HepG2 (cell line): ENCODE measurements at regions not wholly inside any gene's neighbourhood (a gene's known extent, or its start where the extent isn't known, plus 50 kb on each side); places are given as distances from the start of the nearest gene placed in this dataset.

ENCODE experiments used
- ATAC-seq: fragments of 200-7000 bp; cut with Tn5 transposase; 3 replicates; pipeline ENCODE4 v1.9.1; 2020; ENCODE audit warnings: mild to moderate bottlenecking, moderate library complexity
- BruUV-seq: library from RNA; stranded (reverse); fragments of 400-500 nt; replicated peaks from 2 replicates; lab custom pipeline; 2021; lab: Mats Ljungman, UMichigan
- CTCF ChIA-PET: fragments of 300-600 bp; formaldehyde crosslinking; extraction: SDS; loops from one replicate; lab custom pipeline; 2021; ENCODE audit warnings: low total read pairs, inconsistent platforms, low intra/inter-chr PET ratio; lab: Yijun Ruan, JAX
- POLR2A ChIA-PET: fragments of 350-600 bp; sonication (Branson Sonifier 250); formaldehyde crosslinking; loops from one replicate; lab custom pipeline; 2020; ENCODE audit warnings: antibody characterized with exemption, inconsistent platforms; lab: Yijun Ruan, JAX
- DNase-seq: peaks from one replicate; pipeline ENCODE4 v3.0.0-alpha.2; 2015; ENCODE audit warnings: low spot score
- FAIRE-seq: peaks from 3 replicates; lab custom pipeline; 2011; peaks lifted over from hg19 to GRCh38; lab: Jason Lieb, UNC
- H2AFZ ChIP-seq: one replicate; pipeline ENCODE4 v1.6.1; 2011; ENCODE audit warnings: low read length, inconsistent platforms
- H3K27ac ChIP-seq: fragments of 300-600 bp; 3 replicates; pipeline ENCODE4 v1.8.0; 2011; ENCODE audit warnings: mixed run types, mild to moderate bottlenecking, mixed read lengths, low read length, inconsistent platforms; ENCODE audit not compliant: insufficient read depth; ENCODE audit errors: extremely low read length
- H3K27me3 ChIP-seq, 2 experiments: fragments of 200-600 bp in 1 of 2; 2 replicates in 1 of 2; 3 replicates in 1 of 2; pipeline versions ENCODE4 v1.6.0 to v1.8.0; 2011; ENCODE audit warnings: low read length in 2 of 2, mild to moderate bottlenecking in 2 of 2, moderate library complexity in 2 of 2, inconsistent platforms in 1 of 2; ENCODE audit not compliant: insufficient read depth in 2 of 2, control insufficient read depth in 1 of 2
- H3K36me3 ChIP-seq, 2 experiments: fragments of 200-600 bp in 1 of 2; replicated peaks in 1 of 2; 2 replicates in 1 of 2; 3 replicates in 1 of 2; pipeline versions ENCODE4 v1.5.1 to v1.8.0; 2011; ENCODE audit warnings: low read length in 2 of 2, inconsistent platforms in 1 of 2; ENCODE audit not compliant: insufficient read depth in 2 of 2, control insufficient read depth in 1 of 2
- H3K4me1 ChIP-seq: 2 replicates; pipeline ENCODE4 v1.5.1; 2012; ENCODE audit warnings: low read length, inconsistent platforms; ENCODE audit not compliant: insufficient read depth
- H3K4me2 ChIP-seq: 2 replicates; pipeline ENCODE4 v1.6.0; 2011; ENCODE audit warnings: low read depth, low read length, inconsistent platforms
- H3K4me3 ChIP-seq, 3 experiments: fragments of 200-600 bp in 1 of 3; sonication (generic), shearing (Covaris generic) in 1 of 3; replicated peaks in 1 of 3; 2 replicates each; pipeline ENCODE4 v1.5.1; 2011 to 2016; ENCODE audit warnings: low read length in 3 of 3, inconsistent platforms in 2 of 3, low read depth in 2 of 3, mild to moderate bottlenecking in 2 of 3, control low read depth in 1 of 3, mixed read lengths in 1 of 3; ENCODE audit not compliant: insufficient read depth in 1 of 3
- H3K79me2 ChIP-seq: one replicate; pipeline ENCODE4 v1.6.1; 2011; ENCODE audit warnings: low read length, inconsistent platforms; ENCODE audit not compliant: insufficient read depth
- H3K9ac ChIP-seq: 2 replicates; pipeline ENCODE4 v1.6.0; 2011; ENCODE audit warnings: mild to moderate bottlenecking, low read depth, low read length, inconsistent platforms; ENCODE audit not compliant: insufficient read depth
- H3K9me3 ChIP-seq: 2 replicates; pipeline ENCODE4 v1.5.1; 2012; ENCODE audit warnings: mild to moderate bottlenecking, low read length
- H4K20me1 ChIP-seq: 2 replicates; pipeline ENCODE4 v1.6.0; 2011; ENCODE audit warnings: inconsistent platforms, mild to moderate bottlenecking, low read length, moderate library complexity; ENCODE audit not compliant: insufficient read depth
- ATAD3A ChIP-seq: sonication (generic); formaldehyde crosslinking; IDR thresholded peaks from 2 replicates; pipeline ENCODE4 v1.4.0; 2020; ENCODE audit warnings: missing genetic modification reagents
- CBFB ChIP-seq: sonication (generic); formaldehyde crosslinking; IDR thresholded peaks from 2 replicates; pipeline ENCODE4 v1.4.0; 2020; ENCODE audit warnings: missing genetic modification reagents
- EZH2 ChIP-seq: conservative IDR thresholded peaks from 2 replicates; pipeline ENCODE4 v1.6.1; 2012; ENCODE audit warnings: mild to moderate bottlenecking, low read depth, low read length, moderate library complexity
- FOSL1 ChIP-seq: sonication (generic); formaldehyde crosslinking; IDR thresholded peaks from 2 replicates; pipeline ENCODE4 v1.9.0; 2021; ENCODE audit warnings: missing genetic modification reagents, borderline replicate concordance
- FOXA1 ChIP-seq, 2 experiments: fragments of 450-650 bp in 1 of 2; sonication (generic) in 1 of 2; formaldehyde crosslinking in 1 of 2; IDR thresholded peaks; 2 replicates each; pipeline versions ENCODE4 v1.4.0 to v1.6.1; 2016 to 2020; ENCODE audit warnings: missing genetic modification reagents in 1 of 2
- FOXK1 ChIP-seq: sonication (generic); formaldehyde crosslinking; IDR thresholded peaks from 2 replicates; pipeline ENCODE4 v1.4.0; 2020; ENCODE audit warnings: low read depth, missing genetic modification reagents, borderline replicate concordance
- GABPB1 ChIP-seq: IDR thresholded peaks from 2 replicates; pipeline ENCODE4 v1.6.1; 2016; ENCODE audit warnings: mild to moderate bottlenecking, missing genetic modification reagents, moderate library complexity, missing compliant biosample characterization
- HHEX ChIP-seq: IDR thresholded peaks from 2 replicates; pipeline ENCODE4 v1.6.1; 2016; ENCODE audit warnings: control low read depth
- HOXA5 ChIP-seq: sonication (generic); formaldehyde crosslinking; IDR thresholded peaks from 2 replicates; pipeline ENCODE4 v1.4.0; 2020; ENCODE audit warnings: missing genetic modification reagents
- MAFF ChIP-seq: IDR thresholded peaks from 2 replicates; pipeline ENCODE4 v1.6.1; 2011; ENCODE audit warnings: low read depth, low read length, improper control_type of control experiment
- NCOA2 ChIP-seq: sonication (generic); formaldehyde crosslinking; IDR thresholded peaks from 2 replicates; pipeline ENCODE4 v1.8.0; 2022; ENCODE audit warnings: inconsistent platforms
- NFE2L1 ChIP-seq: sonication (generic); formaldehyde crosslinking; IDR thresholded peaks from 2 replicates; pipeline ENCODE4 v1.4.0; 2020; ENCODE audit warnings: missing genetic modification reagents, mild to moderate bottlenecking, borderline replicate concordance
- NFKB2 ChIP-seq: sonication (generic); formaldehyde crosslinking; IDR thresholded peaks from 2 replicates; pipeline ENCODE4 v1.4.0; 2020; ENCODE audit warnings: missing genetic modification reagents, borderline replicate concordance
- RXRB ChIP-seq: IDR thresholded peaks from 2 replicates; pipeline ENCODE4 v1.6.1; 2016; ENCODE audit warnings: borderline replicate concordance, missing genetic modification reagents, missing compliant biosample characterization
- SAP130 ChIP-seq: IDR thresholded peaks from 2 replicates; pipeline ENCODE4 v1.6.1; 2016; ENCODE audit warnings: low read depth
- SRSF1 ChIP-seq: fragments of 200-400 bp; formaldehyde crosslinking; optimal IDR thresholded peaks from 2 replicates; pipeline ENCODE3; 2017; ENCODE audit warnings: mild to moderate bottlenecking, low read depth, low read length, moderate library complexity
- TRIM22 ChIP-seq: fragments of 450-650 bp; IDR thresholded peaks from 2 replicates; pipeline ENCODE4 v1.6.1; 2017
- ZNF451 ChIP-seq: sonication (generic); formaldehyde crosslinking; IDR thresholded peaks from 2 replicates; pipeline ENCODE4 v1.5.0; 2020; ENCODE audit warnings: mild to moderate bottlenecking, missing genetic modification reagents
- ZNF510 ChIP-seq: sonication (generic); formaldehyde crosslinking; IDR thresholded peaks from 2 replicates; pipeline ENCODE4 v1.4.0; 2020; ENCODE audit warnings: low read depth, mild to moderate bottlenecking, missing genetic modification reagents
- ZNF614 ChIP-seq: IDR thresholded peaks from 2 replicates; pipeline ENCODE4 v1.6.1; 2018; ENCODE audit warnings: missing biosample characterization, missing genetic modification reagents, inconsistent platforms, borderline replicate concordance
- ZNF747 ChIP-seq: sonication (generic); formaldehyde crosslinking; IDR thresholded peaks from 2 replicates; pipeline ENCODE4 v1.8.1; 2023; ENCODE audit warnings: missing genetic modification reagents, mild to moderate bottlenecking, borderline replicate concordance
- WGBS: methylation state at CpG from one replicate; pipeline ENCODE4 v1.1.6; 2017; ENCODE audit warnings: low lambda C conversion rate; 5-methylcytosine and 5-hydroxymethylcytosine counted together
- in situ Hi-C: cut with HindIII; loops from 2 replicates; pipeline ENCODE4 v1.10.0; 2017; ENCODE audit warnings: low pct_unique_long_range_greater_than_20kb; ENCODE audit not compliant: extremely low pct_ligation_motif_present
- intact Hi-C: fragments of 100-400 bp; cut with micrococcal nuclease; formaldehyde crosslinking; loops from one replicate; pipeline ENCODE4 v1.10.0; 2022; ENCODE audit not compliant: unreplicated experiment
- TF ChIP-seq, protein P1 (sequence below): sonication (generic); formaldehyde crosslinking; IDR thresholded peaks from 2 replicates; pipeline ENCODE4 v1.8.1; 2023; ENCODE audit warnings: missing genetic modification reagents, mild to moderate bottlenecking, borderline replicate concordance
- TF ChIP-seq, protein P2 (sequence below): IDR thresholded peaks from 2 replicates; pipeline ENCODE4 v1.6.1; 2016; ENCODE audit warnings: control low read depth
- TF ChIP-seq, protein P3 (sequence below): sonication (generic); formaldehyde crosslinking; IDR thresholded peaks from 2 replicates; pipeline ENCODE4 v1.9.0; 2021; ENCODE audit warnings: missing genetic modification reagents, mild to moderate bottlenecking, borderline replicate concordance

GRCh38 chr1:181918880-181919525 is 142.5 kb downstream of the ZNF648 start (continued):
- no peak for TF ChIP-seq ZNF614 (CRISPR knock-in tag)
- TF ChIP-seq MAFF, result no peak
- TF ChIP-seq FOSL1 (CRISPR knock-in tag), result no peak
- no peak for TF ChIP-seq NCOA2 (CRISPR knock-in tag)
- TF ChIP-seq, protein P1, sequence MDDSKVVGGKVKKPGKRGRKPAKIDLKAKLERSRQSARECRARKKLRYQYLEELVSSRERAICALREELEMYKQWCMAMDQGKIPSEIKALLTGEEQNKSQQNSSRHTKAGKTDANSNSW, result no peak
- no peak for TF ChIP-seq TRIM22
- TF ChIP-seq FOXK1 (CRISPR knock-in tag), result no peak
- no peak for TF ChIP-seq EZH2
- TF ChIP-seq ZNF510, result no peak
- TF ChIP-seq CBFB (CRISPR knock-in tag), result no peak
- TF ChIP-seq, protein P2, sequence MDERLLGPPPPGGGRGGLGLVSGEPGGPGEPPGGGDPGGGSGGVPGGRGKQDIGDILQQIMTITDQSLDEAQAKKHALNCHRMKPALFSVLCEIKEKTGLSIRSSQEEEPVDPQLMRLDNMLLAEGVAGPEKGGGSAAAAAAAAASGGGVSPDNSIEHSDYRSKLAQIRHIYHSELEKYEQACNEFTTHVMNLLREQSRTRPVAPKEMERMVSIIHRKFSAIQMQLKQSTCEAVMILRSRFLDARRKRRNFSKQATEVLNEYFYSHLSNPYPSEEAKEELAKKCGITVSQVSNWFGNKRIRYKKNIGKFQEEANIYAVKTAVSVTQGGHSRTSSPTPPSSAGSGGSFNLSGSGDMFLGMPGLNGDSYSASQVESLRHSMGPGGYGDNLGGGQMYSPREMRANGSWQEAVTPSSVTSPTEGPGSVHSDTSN, result no peak
- no peak for TF ChIP-seq NFE2L1 (CRISPR knock-in tag)

DNA sequence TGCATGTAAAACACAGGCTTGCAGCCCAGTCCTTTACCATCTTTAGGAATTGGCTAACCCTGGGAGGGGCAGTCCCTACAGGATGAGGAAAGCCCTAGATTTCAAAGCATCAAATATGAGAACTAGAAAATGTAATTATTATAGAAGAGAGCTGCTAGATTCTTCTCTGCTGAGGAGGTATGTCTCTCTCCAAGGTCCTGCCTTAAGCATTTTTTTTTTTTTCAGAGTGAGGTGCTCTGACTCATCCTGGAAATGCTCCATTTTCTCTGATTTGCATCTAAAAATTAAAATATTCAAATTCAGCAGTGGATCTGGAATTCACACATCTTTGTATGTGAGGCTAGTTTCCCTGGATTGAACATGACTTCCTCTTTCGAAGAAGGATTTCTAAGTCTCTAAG is 149.8 kb downstream of the ZNF648 start:
- intact Hi-C loops, result no loop called here
- DNase-seq (no peak), FAIRE-seq (no peak), ATAC-seq (no peak)
- Histone ChIP-seq H2AFZ (no peak overlapping the region), H4K20me1 (no peaks in the 10 kb centered on the region), H3K27me3 (no peaks in the 10 kb centered on the region; a peak in 1 of 5 replicates), H3K9ac (no peak overlapping the region), H3K27ac (no peak overlapping the region), H3K79me2 (no peaks in the 10 kb centered on the region), H3K9me3 (no peaks in the 10 kb centered on the region), H3K36me3 (no peaks in the 10 kb centered on the region), H3K4me1 (no peaks in the 10 kb centered on the region), H3K4me2 (no peak overlapping the region), H3K4me3 (no peak overlapping the region)
- in situ Hi-C loops, result no loop called here
- WGBS, result 12% methylated on average over 1 of the region's 1 CpG
- BruUV-seq, result no TSS peak
- ChIA-PET POLR2A (no interaction called here), CTCF (no interaction called here)
- TF ChIP-seq ZNF747 (CRISPR knock-in tag) (no peak), HHEX (no peak), GABPB1 (CRISPR knock-in tag) (no peak), ATAD3A (CRISPR knock-in tag) (no peak), NFKB2 (CRISPR knock-in tag) (no peak), SRSF1 (no peak), ZNF451 (CRISPR knock-in tag) (no peak), SAP130 (CRISPR knock-in tag) (no peak), FOXA1 (IDR thresholded peaks at IDR 0.05) (no peak), FOXA1 (CRISPR knock-in tag; IDR thresholded peaks at IDR 0.05) (no peak), HOXA5 (CRISPR knock-in tag) (no peak), RXRB (CRISPR knock-in tag) (no peak)
- TF ChIP-seq, protein P3, sequence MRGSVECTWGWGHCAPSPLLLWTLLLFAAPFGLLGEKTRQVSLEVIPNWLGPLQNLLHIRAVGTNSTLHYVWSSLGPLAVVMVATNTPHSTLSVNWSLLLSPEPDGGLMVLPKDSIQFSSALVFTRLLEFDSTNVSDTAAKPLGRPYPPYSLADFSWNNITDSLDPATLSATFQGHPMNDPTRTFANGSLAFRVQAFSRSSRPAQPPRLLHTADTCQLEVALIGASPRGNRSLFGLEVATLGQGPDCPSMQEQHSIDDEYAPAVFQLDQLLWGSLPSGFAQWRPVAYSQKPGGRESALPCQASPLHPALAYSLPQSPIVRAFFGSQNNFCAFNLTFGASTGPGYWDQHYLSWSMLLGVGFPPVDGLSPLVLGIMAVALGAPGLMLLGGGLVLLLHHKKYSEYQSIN (CRISPR knock-in tag), result no peak
